ENCODE measurements at regions not wholly inside any gene's neighbourhood (a gene's known extent, or its start where the extent isn't known, plus 50 kb on each side); places are given as distances from the start of the nearest gene placed in this dataset.

- H3K27ac Mint-ChIP-seq, result no peak overlapping the region
- DNase-seq (ENCODE audit: low spot score), result no peak
- ATAC-seq, result no peak
- H3K4me1 Mint-ChIP-seq, result peaks cover 22% of the 10 kb centered on the region
- no peaks in the 10 kb centered on the region for H3K36me3 Mint-ChIP-seq
- ChIA-PET POLR2A (no interaction called here), CTCF (no interaction called here)
- H3K9me3 Mint-ChIP-seq, result no peaks in the 10 kb centered on the region
- TF ChIP-seq, protein P1, sequence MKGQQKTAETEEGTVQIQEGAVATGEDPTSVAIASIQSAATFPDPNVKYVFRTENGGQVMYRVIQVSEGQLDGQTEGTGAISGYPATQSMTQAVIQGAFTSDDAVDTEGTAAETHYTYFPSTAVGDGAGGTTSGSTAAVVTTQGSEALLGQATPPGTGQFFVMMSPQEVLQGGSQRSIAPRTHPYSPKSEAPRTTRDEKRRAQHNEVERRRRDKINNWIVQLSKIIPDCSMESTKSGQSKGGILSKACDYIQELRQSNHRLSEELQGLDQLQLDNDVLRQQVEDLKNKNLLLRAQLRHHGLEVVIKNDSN (CRISPR knock-in tag; IDR thresholded peaks at IDR 0.05), result no peak
- no peak for TF ChIP-seq ZMAT4 (CRISPR knock-in tag; IDR thresholded peaks at IDR 0.05)
- no peak for TF ChIP-seq HMGA2 (CRISPR knock-in tag; IDR thresholded peaks at IDR 0.05)
- no peak for TF ChIP-seq NR2C2 (CRISPR knock-in tag; IDR thresholded peaks at IDR 0.05)
- TF ChIP-seq SOX15 (CRISPR knock-in tag; IDR thresholded peaks at IDR 0.05), result no peak
- TF ChIP-seq, protein P2, sequence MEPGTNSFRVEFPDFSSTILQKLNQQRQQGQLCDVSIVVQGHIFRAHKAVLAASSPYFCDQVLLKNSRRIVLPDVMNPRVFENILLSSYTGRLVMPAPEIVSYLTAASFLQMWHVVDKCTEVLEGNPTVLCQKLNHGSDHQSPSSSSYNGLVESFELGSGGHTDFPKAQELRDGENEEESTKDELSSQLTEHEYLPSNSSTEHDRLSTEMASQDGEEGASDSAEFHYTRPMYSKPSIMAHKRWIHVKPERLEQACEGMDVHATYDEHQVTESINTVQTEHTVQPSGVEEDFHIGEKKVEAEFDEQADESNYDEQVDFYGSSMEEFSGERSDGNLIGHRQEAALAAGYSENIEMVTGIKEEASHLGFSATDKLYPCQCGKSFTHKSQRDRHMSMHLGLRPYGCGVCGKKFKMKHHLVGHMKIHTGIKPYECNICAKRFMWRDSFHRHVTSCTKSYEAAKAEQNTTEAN (CRISPR knock-in tag; IDR thresholded peaks at IDR 0.05), result no peak
- no peak for TF ChIP-seq ZNF532 (CRISPR knock-in tag; IDR thresholded peaks at IDR 0.05; ENCODE audit: borderline replicate concordance)
- TF ChIP-seq ETV6 (CRISPR knock-in tag; IDR thresholded peaks at IDR 0.05), result no peak
- no peak for TF ChIP-seq E2F4 (CRISPR knock-in tag; IDR thresholded peaks at IDR 0.05; ENCODE audit: borderline replicate concordance, low read depth)
- TF ChIP-seq ZNF138 (CRISPR knock-in tag; conservative IDR thresholded peaks at IDR 0.05), result no peak
- no peak for TF ChIP-seq FOXP4 (CRISPR knock-in tag; IDR thresholded peaks at IDR 0.05)
- TF ChIP-seq CTCF (IDR thresholded peaks at IDR 0.05), result no peak
- no peak for TF ChIP-seq ATF1 (CRISPR knock-in tag; IDR thresholded peaks at IDR 0.05)
- no peak for TF ChIP-seq ESRRA (CRISPR knock-in tag; IDR thresholded peaks at IDR 0.05; ENCODE audit: borderline replicate concordance)
- TF ChIP-seq MXD4 (CRISPR knock-in tag; IDR thresholded peaks at IDR 0.05; ENCODE audit: borderline replicate concordance), result no peak
- H3K4me3 Mint-ChIP-seq, result no peak overlapping the region
- H3K27me3 Mint-ChIP-seq (ENCODE audit: low read depth), result no peaks in the 10 kb centered on the region
Observed at GRCh38 chr4:128386761-128387599, 99.4 kb upstream of the PGRMC2 start.
